Neural cell (in vitro differentiated cells): ENCODE measurements at regions not wholly inside any gene's neighbourhood (a gene's known extent, or its start where the extent isn't known, plus 50 kb on each side); places are given as distances from the start of the nearest gene placed in this dataset.

Experiments
- H2AFZ ChIP-seq: fragments of 200-600, 300-800 bp; sonication (generic), shearing (Covaris generic); 2 replicates; pipeline ENCODE4 v1.6.0; 2014; ENCODE audit warnings: low read depth, mild to moderate bottlenecking, antibody characterized with exemption, low read length, moderate library complexity
- H3F3A ChIP-seq: fragments of 200-600 bp; shearing (Covaris generic); 2 replicates; pipeline ENCODE4 v1.6.1; 2016; ENCODE audit warnings: mild to moderate bottlenecking, moderate library complexity, mixed read lengths, antibody characterized with exemption, low read length; ENCODE audit not compliant: insufficient read depth, poor library complexity, severe bottlenecking
- H3K27ac ChIP-seq: fragments of 200-600, 300-800 bp; sonication (generic), shearing (Covaris generic); 2 replicates; pipeline ENCODE4 v1.5.1; 2014; ENCODE audit warnings: mild to moderate bottlenecking, low read length, moderate library complexity
- H3K27me3 ChIP-seq: fragments of 300-800, 200-600 bp; sonication (generic), shearing (Covaris generic); 2 replicates; pipeline ENCODE4 v1.6.0; 2014; ENCODE audit warnings: mild to moderate bottlenecking, low read depth, low read length, moderate library complexity; ENCODE audit not compliant: insufficient read depth
- H3K36me3 ChIP-seq: fragments of 300-800, 200-600 bp; sonication (generic), shearing (Covaris generic); 2 replicates; pipeline ENCODE4 v1.5.1; 2014; ENCODE audit warnings: mild to moderate bottlenecking, antibody characterized with exemption, low read length, moderate library complexity; ENCODE audit not compliant: insufficient read depth
- H3K4me2 ChIP-seq: fragments of 300-800, 200-600 bp; sonication (generic), shearing (Covaris generic); 2 replicates; pipeline ENCODE4 v1.6.0; 2014; ENCODE audit warnings: mild to moderate bottlenecking, low read length
- H3K4me3 ChIP-seq: fragments of 300-800, 200-600 bp; sonication (generic), shearing (Covaris generic); 2 replicates; pipeline ENCODE4 v1.5.1; 2014; ENCODE audit warnings: mild to moderate bottlenecking, low read length, moderate library complexity
- H3K79me2 ChIP-seq: fragments of 200-600 bp; shearing (Covaris generic); replicated peaks from 2 replicates; pipeline ENCODE4 v1.6.0; 2014; ENCODE audit warnings: mild to moderate bottlenecking, low read length, moderate library complexity; ENCODE audit not compliant: insufficient read depth
- H3K9ac ChIP-seq: fragments of 300-800, 200-600 bp; sonication (generic), shearing (Covaris generic); 2 replicates; pipeline ENCODE4 v1.6.1; 2016; ENCODE audit warnings: mild to moderate bottlenecking, low read length, mixed read lengths
- H3K9me2 ChIP-seq: fragments of 200-600 bp; shearing (Covaris generic); 2 replicates; pipeline ENCODE4 v1.6.1; 2016; ENCODE audit warnings: mild to moderate bottlenecking, low read length, mixed read lengths; ENCODE audit not compliant: insufficient read depth
- H3K9me3 ChIP-seq: fragments of 200-600, 300-800 bp; sonication (generic), shearing (Covaris generic); 2 replicates; pipeline ENCODE4 v1.6.1; 2016; ENCODE audit warnings: mild to moderate bottlenecking, mixed run types, low read length, moderate library complexity, mixed read lengths
- H4K20me1 ChIP-seq: fragments of 200-600 bp; shearing (Covaris generic); 2 replicates; pipeline ENCODE4 v1.6.1; 2016; ENCODE audit warnings: mild to moderate bottlenecking, mixed run types; ENCODE audit not compliant: insufficient read depth
- EP300 ChIP-seq: fragments of 450-650 bp; conservative IDR thresholded peaks from 2 replicates; pipeline ENCODE4 v1.6.1; 2014; ENCODE audit warnings: antibody characterized with exemption, mild to moderate bottlenecking, moderate library complexity; ENCODE audit not compliant: poor library complexity, severe bottlenecking
- EZH2 ChIP-seq: fragments of 200-600, 300-800 bp; shearing (Covaris generic), sonication (generic); IDR thresholded peaks from 2 replicates; pipeline ENCODE4 v1.6.1; 2014; ENCODE audit warnings: antibody characterized with exemption, low read length, borderline replicate concordance, mild to moderate bottlenecking; ENCODE audit not compliant: insufficient read depth, poor library complexity, severe bottlenecking
- MXI1 ChIP-seq: fragments of 450-650 bp; conservative IDR thresholded peaks from 2 replicates; pipeline ENCODE4 v1.6.1; 2014; ENCODE audit warnings: antibody characterized with exemption, mild to moderate bottlenecking; ENCODE audit not compliant: poor library complexity, severe bottlenecking
- POLR2AphosphoS5 ChIP-seq: IDR thresholded peaks from 2 replicates; pipeline ENCODE4 v1.6.1; 2012
- RAD21 ChIP-seq: fragments of 450-650 bp; conservative IDR thresholded peaks from 2 replicates; pipeline ENCODE4 v1.6.1; 2014; ENCODE audit warnings: antibody characterized with exemption, mild to moderate bottlenecking, moderate library complexity
- SMC3 ChIP-seq: fragments of 450-650 bp; conservative IDR thresholded peaks from 2 replicates; pipeline ENCODE4 v1.6.1; 2014; ENCODE audit warnings: antibody characterized with exemption, mild to moderate bottlenecking, moderate library complexity; ENCODE audit not compliant: poor library complexity
- TAF1 ChIP-seq: IDR thresholded peaks from 2 replicates; pipeline ENCODE4 v1.6.1; 2012; ENCODE audit warnings: low read depth
- TF ChIP-seq, protein P1 (sequence below): fragments of 450-650 bp; IDR thresholded peaks from 2 replicates; pipeline ENCODE4 v1.5.1; 2014; ENCODE audit warnings: antibody characterized with exemption, mild to moderate bottlenecking, moderate library complexity; ENCODE audit not compliant: poor library complexity, severe bottlenecking
- TF ChIP-seq, protein P2 (sequence below): IDR thresholded peaks from 2 replicates; pipeline ENCODE4 v1.6.1; 2012; ENCODE audit warnings: borderline replicate concordance

DNA sequence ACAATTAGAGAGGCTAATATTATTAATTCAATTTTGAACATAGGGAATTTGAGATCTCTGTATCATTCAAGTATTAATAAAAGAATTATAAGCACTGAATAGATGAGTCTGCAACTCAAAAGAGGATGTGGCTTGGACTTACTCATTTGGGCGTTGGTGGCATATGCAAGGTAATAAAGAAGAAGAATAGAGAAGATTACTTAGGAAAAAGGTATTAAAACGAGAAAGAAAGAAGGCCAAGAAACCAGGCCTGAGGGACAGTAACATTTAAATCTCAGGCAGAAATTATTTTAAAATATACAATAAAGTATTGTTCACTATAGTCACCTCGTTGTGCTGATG, 383.0 kb upstream of the INTU start:
- no peak for TF ChIP-seq POLR2AphosphoS5
- TF ChIP-seq, protein P1, sequence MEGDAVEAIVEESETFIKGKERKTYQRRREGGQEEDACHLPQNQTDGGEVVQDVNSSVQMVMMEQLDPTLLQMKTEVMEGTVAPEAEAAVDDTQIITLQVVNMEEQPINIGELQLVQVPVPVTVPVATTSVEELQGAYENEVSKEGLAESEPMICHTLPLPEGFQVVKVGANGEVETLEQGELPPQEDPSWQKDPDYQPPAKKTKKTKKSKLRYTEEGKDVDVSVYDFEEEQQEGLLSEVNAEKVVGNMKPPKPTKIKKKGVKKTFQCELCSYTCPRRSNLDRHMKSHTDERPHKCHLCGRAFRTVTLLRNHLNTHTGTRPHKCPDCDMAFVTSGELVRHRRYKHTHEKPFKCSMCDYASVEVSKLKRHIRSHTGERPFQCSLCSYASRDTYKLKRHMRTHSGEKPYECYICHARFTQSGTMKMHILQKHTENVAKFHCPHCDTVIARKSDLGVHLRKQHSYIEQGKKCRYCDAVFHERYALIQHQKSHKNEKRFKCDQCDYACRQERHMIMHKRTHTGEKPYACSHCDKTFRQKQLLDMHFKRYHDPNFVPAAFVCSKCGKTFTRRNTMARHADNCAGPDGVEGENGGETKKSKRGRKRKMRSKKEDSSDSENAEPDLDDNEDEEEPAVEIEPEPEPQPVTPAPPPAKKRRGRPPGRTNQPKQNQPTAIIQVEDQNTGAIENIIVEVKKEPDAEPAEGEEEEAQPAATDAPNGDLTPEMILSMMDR: no peak
- no peak for TF ChIP-seq MXI1
- TF ChIP-seq SMC3: no peak
- no peak for TF ChIP-seq TAF1
- no peak overlapping the region for H3K4me2 ChIP-seq
- no peak overlapping the region for H2AFZ ChIP-seq

DNA sequence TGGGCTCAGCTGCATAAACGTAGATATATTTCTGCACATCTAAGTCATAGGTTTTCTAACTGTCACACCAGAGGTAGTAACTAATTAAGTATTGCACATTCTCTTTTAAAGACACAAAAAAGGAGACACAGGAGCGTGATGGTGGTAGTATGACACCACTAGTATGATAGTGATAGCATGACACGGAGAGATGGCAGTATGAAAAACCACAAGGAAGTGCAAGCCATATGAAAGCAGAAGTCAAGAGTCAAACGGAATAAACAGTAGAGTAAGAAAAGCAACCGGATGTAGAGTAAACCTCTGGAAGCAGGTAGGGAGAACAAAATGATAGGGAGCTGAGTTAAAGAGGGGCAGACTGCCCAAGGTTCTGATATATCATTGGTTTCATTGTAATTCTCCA, 382.2 kb upstream of the INTU start:
- no peak overlapping the region for H3K4me3 ChIP-seq
- no peaks in the 10 kb centered on the region for H3K79me2 ChIP-seq
- no peak overlapping the region for H3K27ac ChIP-seq
- no peaks in the 10 kb centered on the region for H3K9me2 ChIP-seq
- H4K20me1 ChIP-seq: no peaks in the 10 kb centered on the region
- H3K9ac ChIP-seq: no peak overlapping the region
- H3K4me2 ChIP-seq: no peak overlapping the region
- TF ChIP-seq TAF1 (no peak), POLR2AphosphoS5 (no peak)
- no peaks in the 10 kb centered on the region for H3K36me3 ChIP-seq
- no peak overlapping the region for H2AFZ ChIP-seq
- no peaks in the 10 kb centered on the region for H3K27me3 ChIP-seq
- no peaks in the 10 kb centered on the region for H3K9me3 ChIP-seq
- H3F3A ChIP-seq: no peaks in the 10 kb centered on the region

More for the DNA sequence above, 383.0 kb upstream of the INTU start:
- H3K9me2 ChIP-seq: no peaks in the 10 kb centered on the region
- H3K27me3 ChIP-seq: no peaks in the 10 kb centered on the region
- no peaks in the 10 kb centered on the region for H3K79me2 ChIP-seq
- H3K9me3 ChIP-seq: no peaks in the 10 kb centered on the region
- H3F3A ChIP-seq: no peaks in the 10 kb centered on the region
- no peak overlapping the region for H3K4me3 ChIP-seq
- H3K27ac ChIP-seq: no peak overlapping the region
- no peaks in the 10 kb centered on the region for H3K36me3 ChIP-seq
- no peaks in the 10 kb centered on the region for H4K20me1 ChIP-seq
- H3K9ac ChIP-seq: no peak overlapping the region

DNA sequence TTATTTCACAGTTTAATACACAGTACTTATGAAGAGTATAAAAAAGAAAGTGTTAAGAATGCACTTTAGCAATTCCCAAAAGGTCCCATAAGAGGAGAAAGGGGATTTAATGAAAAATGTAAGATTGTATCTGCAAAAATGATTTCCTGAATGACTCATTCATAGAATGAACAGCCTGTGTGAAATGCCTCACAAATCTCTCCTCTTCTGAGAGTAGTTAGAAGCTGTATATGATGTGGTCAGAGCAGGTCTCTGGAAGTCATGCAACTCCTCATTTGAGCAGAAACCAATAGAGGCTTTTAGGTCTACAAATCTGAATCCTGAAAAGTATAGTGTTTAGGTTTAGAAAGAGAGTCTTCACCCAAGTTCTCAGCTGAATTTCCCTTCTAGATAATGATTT, 381.3 kb upstream of the INTU start:
- Histone ChIP-seq H3K9me2 (no peaks in the 10 kb centered on the region), H3K4me2 (no peak overlapping the region), H3F3A (no peaks in the 10 kb centered on the region), H3K79me2 (no peaks in the 10 kb centered on the region), H3K9me3 (no peaks in the 10 kb centered on the region), H3K27me3 (no peaks in the 10 kb centered on the region), H4K20me1 (no peaks in the 10 kb centered on the region), H3K36me3 (no peaks in the 10 kb centered on the region), H2AFZ (no peak overlapping the region), H3K9ac (no peak overlapping the region), H3K27ac (no peak overlapping the region), H3K4me3 (no peak overlapping the region)
- TF ChIP-seq, protein P1: no peak
- TF ChIP-seq RAD21 (no peak), POLR2AphosphoS5 (no peak), EZH2 (no peak), SMC3 (no peak), EP300 (no peak), TAF1 (no peak), MXI1 (no peak)
- TF ChIP-seq, protein P2, sequence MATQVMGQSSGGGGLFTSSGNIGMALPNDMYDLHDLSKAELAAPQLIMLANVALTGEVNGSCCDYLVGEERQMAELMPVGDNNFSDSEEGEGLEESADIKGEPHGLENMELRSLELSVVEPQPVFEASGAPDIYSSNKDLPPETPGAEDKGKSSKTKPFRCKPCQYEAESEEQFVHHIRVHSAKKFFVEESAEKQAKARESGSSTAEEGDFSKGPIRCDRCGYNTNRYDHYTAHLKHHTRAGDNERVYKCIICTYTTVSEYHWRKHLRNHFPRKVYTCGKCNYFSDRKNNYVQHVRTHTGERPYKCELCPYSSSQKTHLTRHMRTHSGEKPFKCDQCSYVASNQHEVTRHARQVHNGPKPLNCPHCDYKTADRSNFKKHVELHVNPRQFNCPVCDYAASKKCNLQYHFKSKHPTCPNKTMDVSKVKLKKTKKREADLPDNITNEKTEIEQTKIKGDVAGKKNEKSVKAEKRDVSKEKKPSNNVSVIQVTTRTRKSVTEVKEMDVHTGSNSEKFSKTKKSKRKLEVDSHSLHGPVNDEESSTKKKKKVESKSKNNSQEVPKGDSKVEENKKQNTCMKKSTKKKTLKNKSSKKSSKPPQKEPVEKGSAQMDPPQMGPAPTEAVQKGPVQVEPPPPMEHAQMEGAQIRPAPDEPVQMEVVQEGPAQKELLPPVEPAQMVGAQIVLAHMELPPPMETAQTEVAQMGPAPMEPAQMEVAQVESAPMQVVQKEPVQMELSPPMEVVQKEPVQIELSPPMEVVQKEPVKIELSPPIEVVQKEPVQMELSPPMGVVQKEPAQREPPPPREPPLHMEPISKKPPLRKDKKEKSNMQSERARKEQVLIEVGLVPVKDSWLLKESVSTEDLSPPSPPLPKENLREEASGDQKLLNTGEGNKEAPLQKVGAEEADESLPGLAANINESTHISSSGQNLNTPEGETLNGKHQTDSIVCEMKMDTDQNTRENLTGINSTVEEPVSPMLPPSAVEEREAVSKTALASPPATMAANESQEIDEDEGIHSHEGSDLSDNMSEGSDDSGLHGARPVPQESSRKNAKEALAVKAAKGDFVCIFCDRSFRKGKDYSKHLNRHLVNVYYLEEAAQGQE: no peak
